ENCODE measurements at regions not wholly inside any gene's neighbourhood (a gene's known extent, or its start where the extent isn't known, plus 50 kb on each side); places are given as distances from the start of the nearest gene placed in this dataset.

GRCh38 chr11:114925591-114925990, 247.3 kb downstream of the NXPE2 start:
- no peak for TF ChIP-seq CTCF (IDR thresholded peaks at IDR 0.05)
- TF ChIP-seq TCF7L2 (IDR thresholded peaks at IDR 0.05; ENCODE audit: low read depth, low read length) = no peak

All from Panc1 (cell line).